NCI-H2227 treated with DMSO at 0.1 percent for 48 hours (cell line): ENCODE measurements at regions not wholly inside any gene's neighbourhood (a gene's known extent, or its start where the extent isn't known, plus 50 kb on each side); places are given as distances from the start of the nearest gene placed in this dataset.

Source experiments
- DNase-seq: peaks from one replicate; lab custom pipeline; 2025; lab: John Stamatoyannopoulos, UW

- peak; percentile 26 for DNase-seq
Observed at GRCh38 chr18:68623342-68623741, 91.6 kb downstream of the TMX3 start.

GRCh38 chr18:68611311-68611710 is 103.6 kb downstream of the TMX3 start:
- DNase-seq: no peak

- DNase-seq: no peak
Observed at GRCh38 chr18:68608851-68609490, 105.9 kb downstream of the TMX3 start.

- DNase-seq: no peak
Observed at GRCh38 chr18:68607852-68608251, 107.1 kb downstream of the TMX3 start.

GRCh38 chr18:68604256-68604655 is 110.7 kb downstream of the TMX3 start:
- DNase-seq: no peak

- no peak for DNase-seq
Observed at GRCh38 chr18:68596016-68596415, 118.9 kb downstream of the TMX3 start.

- no peak for DNase-seq
Observed at GRCh38 chr18:68588169-68588568, 126.7 kb downstream of the TMX3 start.

- no peak for DNase-seq
Observed at GRCh38 chr18:68583685-68584084, 131.2 kb downstream of the TMX3 start.

- DNase-seq: no peak
Observed at GRCh38 chr18:68574311-68574710, 140.6 kb downstream of the TMX3 start.

GRCh38 chr18:68569936-68570335 is 145.0 kb downstream of the TMX3 start:
- no peak for DNase-seq

- no peak for DNase-seq
Observed at GRCh38 chr18:68568364-68569155, 146.3 kb downstream of the TMX3 start.

GRCh38 chr18:68566991-68567390 is 147.9 kb downstream of the TMX3 start:
- no peak for DNase-seq

- no peak for DNase-seq
Observed at GRCh38 chr18:68564961-68565360, 149.9 kb downstream of the TMX3 start.

GRCh38 chr18:68564351-68564750 is 150.6 kb downstream of the TMX3 start:
- no peak for DNase-seq

GRCh38 chr18:68560128-68560527 is 154.8 kb downstream of the TMX3 start:
- no peak for DNase-seq

GRCh38 chr18:68557183-68557582 is 157.7 kb downstream of the TMX3 start:
- DNase-seq: no peak

GRCh38 chr18:68555879-68556301 is 159.0 kb downstream of the TMX3 start:
- no peak for DNase-seq

- no peak for DNase-seq
Observed at GRCh38 chr18:68548904-68549870, 165.7 kb downstream of the TMX3 start.

GRCh38 chr18:68543344-68543743 is 171.6 kb downstream of the TMX3 start:
- no peak for DNase-seq

- no peak for DNase-seq
Observed at GRCh38 chr18:68542846-68543245, 172.1 kb downstream of the TMX3 start.

- no peak for DNase-seq
Observed at GRCh38 chr18:68533641-68534040, 181.3 kb downstream of the TMX3 start.

- DNase-seq: peak; percentile 50
Observed at GRCh38 chr18:68532328-68532885, 182.5 kb downstream of the TMX3 start.
